COLO668 (cell line): ENCODE measurements at regions not wholly inside any gene's neighbourhood (a gene's known extent, or its start where the extent isn't known, plus 50 kb on each side); places are given as distances from the start of the nearest gene placed in this dataset.

Experiments
- DNase-seq: peaks from one replicate; lab custom pipeline; 2025; ENCODE audit not compliant: unreplicated experiment; lab: John Stamatoyannopoulos, UW

DNA sequence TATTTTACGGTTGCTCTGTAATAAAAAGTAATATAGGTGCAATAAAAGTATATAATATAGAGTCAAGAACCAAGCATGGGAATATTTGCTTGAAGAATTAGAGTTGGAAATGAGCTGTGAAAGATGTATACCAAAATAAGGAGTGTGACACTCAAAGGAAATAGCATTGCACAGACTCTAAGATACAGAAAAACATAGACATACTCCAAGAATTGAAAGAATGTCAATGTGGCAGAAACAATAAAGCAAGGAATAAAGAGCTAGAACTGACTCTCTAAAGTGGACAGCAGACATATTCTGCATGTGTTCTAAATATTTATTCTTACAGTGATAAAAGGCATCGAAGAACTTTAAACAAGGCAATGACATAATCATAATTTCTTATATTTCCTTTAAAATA is 561.1 kb upstream of the SETBP1 start:
- no peak for DNase-seq

DNA sequence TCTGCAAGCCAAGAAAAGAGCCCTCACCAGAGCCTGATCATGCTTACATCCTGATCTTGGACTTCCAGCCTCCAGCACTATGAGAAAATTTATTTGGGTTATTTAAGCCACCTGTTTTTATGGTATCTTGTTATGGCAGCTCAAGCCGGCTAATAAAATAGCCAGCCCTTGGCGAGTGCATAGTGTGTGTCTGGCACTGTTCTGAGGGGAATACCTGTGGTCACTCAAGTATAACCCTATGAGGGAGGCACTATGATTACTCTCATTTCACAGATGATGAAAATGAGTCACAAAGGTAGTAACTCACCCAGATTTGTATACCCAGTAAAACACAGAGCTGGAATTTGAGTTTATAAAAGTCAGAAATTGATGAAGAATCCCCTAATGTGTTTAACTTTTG is 556.9 kb upstream of the SETBP1 start:
- no peak for DNase-seq

DNA sequence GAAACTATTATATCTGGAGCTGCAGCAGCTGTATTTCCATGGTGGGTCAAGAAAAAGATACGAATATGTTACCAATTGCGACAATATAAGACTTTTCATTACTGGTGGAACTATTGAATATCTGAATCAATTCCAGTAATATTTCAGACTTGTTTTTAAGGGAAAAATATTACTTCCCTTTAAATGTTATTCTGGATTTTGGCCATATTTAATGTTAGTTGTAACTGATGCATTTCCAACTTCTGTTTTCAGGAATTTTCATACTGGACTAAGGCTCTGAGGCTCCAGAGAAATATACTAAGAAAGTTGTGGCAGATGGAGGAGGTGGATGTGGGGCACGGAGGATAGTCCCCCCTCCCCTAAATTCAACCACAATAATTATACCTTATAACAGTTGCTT is 555.2 kb upstream of the SETBP1 start:
- no peak for DNase-seq

DNA sequence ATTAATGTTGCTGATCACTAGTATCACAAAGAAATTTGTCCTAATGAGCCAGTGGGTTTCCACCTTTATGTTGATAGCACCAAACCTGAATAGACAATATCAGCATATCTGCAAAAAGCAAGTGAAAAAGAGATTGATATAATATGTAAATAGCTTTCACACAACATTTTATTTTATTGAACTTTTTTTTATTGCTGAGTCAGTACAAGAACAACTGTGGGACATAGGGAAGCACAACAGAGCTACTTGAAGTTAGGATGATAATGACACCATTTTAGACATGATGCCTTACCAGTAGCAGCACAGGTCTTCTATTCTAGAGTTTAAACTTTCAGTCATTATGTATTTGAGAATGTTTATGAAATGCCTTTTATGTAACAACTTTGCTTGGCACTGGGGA is 554.1 kb upstream of the SETBP1 start:
- DNase-seq: no peak

DNA sequence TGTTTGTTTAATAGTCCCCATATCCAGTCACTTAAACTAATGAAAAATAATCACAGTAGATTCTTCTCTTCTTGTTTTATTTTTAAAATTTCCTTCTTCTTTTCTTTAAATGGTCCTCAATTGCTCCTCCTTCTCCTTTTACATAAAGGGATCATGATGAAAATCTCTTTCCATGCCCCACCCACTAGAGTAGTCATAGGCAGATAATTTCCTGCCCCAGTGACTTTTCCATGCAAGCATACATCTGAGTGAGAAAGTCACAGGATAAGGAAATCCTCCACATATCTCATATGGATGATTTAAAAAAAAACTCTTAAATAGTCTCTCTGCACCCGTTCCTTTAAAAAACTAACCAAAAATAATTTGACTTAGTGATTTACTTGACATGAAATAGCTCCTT is 552.3 kb upstream of the SETBP1 start:
- no peak for DNase-seq

DNA sequence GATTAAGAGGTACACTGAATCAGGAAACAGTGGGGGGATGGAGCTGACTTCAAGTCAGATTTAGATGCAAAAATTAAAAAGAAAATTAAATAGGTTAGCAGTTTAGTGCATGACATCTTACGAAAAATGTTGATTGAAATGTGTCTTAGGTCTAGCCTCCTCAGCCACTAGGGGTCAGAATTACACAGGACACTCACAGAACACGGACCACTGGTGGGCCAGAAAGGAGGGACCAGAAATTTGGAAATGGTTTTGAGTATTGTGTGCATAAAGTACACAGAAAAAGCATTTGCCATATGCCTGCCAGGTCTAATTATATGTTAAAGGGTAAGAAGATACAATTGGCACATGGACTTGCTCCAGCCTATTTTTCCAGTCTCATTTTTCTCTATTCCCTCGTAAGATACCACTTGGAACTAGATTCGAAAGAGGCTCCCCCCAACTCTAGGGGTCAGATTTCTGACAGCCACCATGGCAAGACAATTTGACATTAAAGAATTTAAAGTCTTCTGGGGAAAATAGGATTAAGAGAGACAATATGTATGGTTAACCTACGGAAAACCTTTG is 550.2 kb upstream of the SETBP1 start:
- peak; percentile 35 for DNase-seq

DNA sequence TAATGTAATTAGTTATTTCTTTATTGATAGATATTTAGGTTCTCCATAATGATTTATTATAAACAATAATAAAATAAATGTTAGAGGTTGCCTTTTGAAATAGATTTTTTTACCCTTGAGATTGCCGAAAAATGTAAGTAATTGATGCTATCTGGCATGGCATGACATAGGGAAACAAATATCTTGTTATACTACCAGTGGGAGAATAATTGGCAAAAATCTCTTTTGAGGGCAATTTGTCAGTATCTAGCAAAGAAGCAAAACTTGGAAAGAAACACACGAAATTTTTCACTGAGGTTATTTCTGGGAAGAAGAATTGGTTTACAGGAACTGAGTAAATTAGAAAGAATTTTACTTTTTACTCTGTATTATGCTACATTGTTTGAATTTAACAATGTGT is 547.2 kb upstream of the SETBP1 start:
- no peak for DNase-seq

DNA sequence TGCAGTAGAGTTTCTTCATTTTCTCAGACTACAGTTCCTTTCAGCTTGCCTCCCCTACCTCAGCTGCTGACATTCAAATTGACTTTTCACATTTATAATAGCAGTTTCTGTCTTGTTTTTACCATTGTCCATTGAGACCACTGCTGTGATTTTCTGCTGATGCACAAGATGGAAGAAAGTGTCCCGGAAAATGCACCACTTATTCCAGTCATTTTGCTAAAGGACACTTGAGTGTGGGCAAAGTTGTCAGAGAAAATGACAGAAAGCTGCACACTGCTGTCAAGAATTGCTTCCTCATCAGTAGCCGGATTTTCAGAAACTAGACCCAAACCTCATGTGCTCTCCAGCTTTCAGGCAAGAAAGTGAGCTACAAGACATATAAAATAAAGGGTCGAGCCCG is 546.2 kb upstream of the SETBP1 start:
- DNase-seq: no peak

DNA sequence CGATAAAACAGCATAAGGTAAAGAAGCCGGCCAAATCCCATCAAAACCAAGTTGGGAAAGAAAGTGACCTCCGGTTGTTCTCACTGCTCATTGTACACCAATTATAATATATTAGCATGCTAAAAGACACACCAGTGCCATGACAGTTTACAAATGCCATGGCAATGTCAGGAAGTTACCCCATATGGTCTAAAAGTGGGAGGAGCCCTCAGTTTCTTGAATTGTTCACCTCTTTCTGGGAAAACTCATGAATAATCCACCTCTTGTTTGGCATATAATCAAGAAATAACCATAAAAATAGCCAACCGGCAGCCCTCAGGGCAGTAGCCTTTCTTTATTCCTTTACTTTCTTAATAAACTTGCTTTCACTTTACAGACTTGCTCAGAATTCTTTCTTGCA is 544.9 kb upstream of the SETBP1 start:
- DNase-seq: no peak

DNA sequence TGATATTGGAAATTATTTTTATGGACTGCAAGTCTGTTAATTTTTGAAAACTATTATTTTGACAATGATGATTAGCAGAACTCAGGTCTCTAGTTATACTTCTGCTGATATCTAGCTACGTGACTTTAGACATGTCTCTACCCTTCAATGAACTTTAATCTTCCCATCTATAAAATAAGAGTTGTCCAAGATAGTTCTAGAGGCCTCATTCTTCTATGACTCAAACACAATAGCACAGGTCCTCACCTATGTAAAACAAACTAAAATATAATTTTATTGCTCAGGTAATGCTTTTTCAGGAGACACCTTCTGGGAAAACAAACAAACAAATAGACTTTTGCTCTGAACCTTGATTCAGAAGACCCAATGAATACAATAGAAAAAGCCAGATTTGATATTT is 544.4 kb upstream of the SETBP1 start:
- DNase-seq: no peak

DNA sequence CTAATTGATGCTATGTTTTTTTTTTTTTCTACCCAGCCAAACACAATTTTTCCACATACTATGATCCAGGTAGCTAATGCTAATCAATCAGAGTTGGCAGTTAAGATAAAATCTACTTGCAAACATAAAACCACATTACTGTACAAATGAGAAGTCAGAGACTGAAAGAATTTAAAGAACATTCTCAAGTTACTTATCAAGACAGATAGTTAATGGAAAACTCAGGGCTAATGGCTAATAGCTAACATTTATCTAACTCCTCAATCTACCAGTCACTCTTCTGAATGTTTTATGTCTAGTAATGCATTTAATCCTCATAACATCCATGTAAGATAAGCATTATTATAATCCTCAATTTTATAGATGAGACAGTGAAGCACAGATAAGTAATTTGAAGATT is 537.6 kb upstream of the SETBP1 start:
- DNase-seq: no peak

DNA sequence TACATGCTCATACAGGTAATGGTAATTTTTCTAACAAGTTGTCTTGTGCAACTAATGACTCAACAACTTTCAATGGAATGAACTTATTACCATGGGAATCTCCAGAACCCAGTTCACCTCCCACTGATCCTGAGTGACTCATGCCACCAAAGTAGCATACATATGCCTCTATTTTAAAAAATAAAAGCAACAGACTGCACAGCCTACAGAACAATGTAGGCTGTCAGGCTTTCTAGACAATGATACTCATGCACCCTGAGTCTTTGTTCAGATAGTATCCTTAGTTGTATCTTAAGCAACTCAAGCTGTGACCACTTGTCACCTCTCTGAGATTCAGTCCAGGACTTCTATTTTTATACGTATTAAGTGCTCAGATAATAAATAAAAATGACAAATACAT is 531.0 kb upstream of the SETBP1 start:
- no peak for DNase-seq

DNA sequence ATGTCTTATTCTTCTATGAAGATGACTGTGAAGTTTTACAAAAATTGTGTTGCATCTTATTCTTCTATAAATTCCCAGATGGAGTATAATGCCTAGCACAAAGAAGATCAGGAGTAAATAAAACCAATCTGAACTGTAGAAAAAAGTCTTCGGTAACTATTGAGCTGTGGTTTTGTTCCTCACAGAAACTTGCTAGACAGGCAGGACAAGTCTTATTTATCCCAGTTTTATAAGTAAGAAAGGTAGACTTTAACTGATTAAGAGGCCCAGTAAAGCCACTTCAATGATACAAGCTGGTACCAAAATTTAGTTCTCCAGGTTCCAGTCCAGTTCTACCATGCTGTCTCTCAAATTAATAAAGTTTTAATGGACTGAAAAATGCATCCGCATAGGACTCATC is 526.7 kb upstream of the SETBP1 start:
- DNase-seq: no peak

DNA sequence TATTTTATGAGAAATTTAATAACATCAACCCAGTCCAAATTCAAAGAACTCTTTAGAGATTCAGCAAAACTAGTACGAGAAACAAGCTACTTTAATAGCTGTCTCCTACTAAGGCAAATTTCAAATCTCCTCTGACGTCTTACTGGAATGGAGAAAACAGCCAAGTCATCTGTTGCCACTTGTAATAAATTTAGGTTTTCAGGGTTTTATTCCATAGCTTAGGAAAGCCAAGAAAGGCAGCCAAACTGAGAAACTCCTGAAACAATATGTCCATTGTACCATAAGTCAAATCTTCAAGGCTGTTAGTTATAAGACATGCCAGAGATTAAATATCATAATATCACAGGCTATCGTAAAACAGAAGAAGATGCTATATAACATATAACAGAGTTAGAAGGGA is 524.6 kb upstream of the SETBP1 start:
- no peak for DNase-seq

DNA sequence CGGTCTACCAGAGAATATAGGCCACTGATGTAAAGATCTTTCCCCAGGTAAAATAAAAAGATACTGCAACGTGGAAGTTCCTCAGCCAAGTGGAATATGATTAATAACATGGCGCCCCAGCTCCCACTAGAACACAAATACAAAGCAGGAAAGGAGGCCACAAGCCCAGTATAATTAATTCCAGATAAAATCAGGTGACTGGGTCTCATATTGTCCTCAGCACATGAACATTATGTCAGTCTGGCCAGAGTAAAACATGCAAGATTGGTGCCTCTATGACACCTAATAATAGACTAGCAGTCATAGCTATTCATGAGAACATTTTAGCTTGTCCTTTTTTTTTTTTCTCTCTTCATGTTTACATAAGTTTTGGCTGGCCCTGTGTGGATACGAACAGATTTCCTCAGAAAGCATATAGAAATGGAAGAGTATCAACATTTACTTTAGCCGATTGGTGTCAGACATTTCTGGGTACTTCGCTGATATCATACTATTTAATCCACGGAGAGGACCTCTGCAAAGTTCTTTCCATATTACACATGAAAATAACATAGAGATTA is 523.8 kb upstream of the SETBP1 start:
- DNase-seq: no peak

DNA sequence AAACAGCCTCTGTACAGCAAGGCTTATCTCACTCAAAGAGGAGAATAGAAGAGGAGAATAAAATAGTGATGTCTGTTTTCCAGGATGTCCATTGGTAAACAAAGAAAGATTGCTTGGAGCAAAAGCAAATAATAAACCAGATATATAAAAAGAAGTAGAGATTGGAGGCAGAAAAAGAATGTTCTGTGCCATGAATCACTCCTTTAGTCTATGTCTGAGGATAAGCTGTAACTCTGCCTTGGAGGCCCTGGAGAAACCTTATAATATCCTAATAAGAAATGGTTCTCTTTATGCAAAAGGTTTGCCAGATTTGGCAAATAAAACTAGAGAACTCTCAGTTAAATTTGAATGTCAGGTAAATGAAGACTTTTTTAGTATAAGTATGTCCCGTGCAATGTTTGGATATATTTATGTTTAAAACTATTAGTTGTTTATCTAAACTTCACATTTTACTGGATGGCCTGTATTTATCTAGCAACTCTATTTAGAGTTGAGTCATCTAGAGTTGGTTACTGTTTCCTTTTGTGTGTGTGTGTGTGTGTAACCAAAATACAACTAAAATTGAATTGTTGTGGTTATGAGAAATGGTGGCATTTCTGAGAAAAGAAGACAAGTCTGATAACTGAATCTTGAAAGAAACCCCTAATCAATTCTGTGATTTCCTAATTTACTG is 510.3 kb upstream of the SETBP1 start:
- no peak for DNase-seq

DNA sequence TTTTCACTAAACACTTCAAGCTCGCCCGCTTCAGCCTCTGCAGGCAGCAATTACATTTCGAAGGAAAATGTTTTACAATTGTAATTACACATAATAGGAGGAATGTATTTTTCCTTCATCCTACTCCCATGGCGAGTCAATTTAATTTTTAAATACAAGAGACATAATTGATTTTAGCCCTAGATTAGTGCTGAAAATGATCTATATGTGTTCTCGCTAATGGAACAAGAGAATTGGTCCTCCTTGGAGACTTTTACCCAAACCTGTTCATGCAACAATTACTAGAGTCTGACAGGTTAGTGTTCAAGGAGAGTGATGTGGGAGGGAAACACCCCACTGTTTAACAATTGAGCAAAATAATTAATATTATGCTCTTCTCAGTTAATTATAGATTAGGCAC is 509.4 kb upstream of the SETBP1 start:
- DNase-seq: no peak

DNA sequence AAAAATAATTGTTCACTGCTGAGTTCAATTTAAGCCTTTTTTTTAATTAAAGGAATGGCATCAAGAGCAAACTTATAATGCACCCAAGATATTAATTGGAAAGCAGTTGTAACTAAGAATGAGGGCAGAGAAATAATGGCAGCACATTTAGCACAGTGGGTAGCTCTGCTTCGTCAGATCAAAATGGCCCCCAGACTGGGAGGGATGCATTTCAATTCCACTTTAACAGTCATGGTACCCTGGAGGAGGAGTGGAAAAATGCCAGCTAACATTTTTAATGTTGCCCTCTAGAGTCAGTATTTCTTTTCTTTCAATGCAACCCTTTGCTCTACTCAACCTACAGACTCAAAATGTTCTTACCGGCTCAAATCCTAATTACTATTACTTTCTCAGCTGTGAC is 504.8 kb upstream of the SETBP1 start:
- no peak for DNase-seq

DNA sequence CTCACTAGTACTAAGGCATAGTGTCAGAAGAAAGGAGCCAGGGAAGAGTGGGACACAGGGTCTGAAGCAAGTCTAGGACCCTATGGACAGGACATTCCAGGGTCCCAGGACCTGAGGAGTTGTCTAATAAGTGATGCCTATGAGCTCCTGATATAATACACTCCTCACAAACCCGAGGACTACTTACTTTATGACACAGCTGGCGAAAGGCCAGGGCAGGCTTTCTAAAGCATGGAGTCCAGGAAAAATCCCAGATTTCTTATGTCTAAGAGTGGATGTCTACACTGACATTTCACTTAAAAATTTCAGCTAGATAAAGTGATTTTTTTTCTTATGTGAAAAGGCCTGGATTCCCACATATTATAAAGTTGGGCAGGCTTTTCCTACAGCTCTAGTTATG is 502.2 kb upstream of the SETBP1 start:
- DNase-seq: no peak

DNA sequence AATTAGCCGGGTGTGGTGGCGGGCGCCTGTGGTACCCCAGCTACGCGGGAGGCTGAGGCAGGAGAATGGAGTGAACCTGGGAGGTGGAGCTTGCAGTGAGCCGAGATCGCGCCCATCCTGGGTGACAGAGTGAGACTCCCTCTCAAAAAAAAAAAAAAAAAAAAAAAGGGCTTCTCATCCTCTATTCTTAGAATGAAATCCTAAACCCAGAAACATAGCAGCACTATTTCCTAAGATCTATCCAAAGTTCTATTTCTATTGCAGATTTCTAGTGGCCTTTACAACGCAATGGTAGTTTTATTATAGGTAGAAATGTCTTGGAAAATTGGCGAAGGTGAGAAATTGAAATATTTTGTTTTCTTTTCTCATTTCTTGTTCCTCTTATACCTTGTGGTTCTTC is 501.0 kb upstream of the SETBP1 start:
- no peak for DNase-seq

DNA sequence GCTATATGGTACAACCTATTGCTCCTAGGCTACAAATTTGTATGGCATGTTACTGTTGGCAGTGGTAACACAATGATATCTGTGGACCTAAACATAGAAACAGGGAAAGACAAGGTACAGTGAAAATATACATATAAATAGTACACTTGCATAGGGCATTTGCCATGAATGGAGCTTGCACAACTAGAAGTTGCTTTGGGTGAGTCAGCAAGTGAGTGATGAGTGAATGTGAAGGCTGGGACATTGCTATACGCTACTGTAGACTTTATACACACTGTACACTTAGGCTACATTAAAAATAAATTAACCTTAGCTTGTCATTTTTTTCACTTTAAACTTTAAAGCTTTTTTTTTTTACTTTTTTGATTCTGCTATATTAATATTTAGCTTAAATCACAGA is 500.0 kb upstream of the SETBP1 start:
- no peak for DNase-seq

DNA sequence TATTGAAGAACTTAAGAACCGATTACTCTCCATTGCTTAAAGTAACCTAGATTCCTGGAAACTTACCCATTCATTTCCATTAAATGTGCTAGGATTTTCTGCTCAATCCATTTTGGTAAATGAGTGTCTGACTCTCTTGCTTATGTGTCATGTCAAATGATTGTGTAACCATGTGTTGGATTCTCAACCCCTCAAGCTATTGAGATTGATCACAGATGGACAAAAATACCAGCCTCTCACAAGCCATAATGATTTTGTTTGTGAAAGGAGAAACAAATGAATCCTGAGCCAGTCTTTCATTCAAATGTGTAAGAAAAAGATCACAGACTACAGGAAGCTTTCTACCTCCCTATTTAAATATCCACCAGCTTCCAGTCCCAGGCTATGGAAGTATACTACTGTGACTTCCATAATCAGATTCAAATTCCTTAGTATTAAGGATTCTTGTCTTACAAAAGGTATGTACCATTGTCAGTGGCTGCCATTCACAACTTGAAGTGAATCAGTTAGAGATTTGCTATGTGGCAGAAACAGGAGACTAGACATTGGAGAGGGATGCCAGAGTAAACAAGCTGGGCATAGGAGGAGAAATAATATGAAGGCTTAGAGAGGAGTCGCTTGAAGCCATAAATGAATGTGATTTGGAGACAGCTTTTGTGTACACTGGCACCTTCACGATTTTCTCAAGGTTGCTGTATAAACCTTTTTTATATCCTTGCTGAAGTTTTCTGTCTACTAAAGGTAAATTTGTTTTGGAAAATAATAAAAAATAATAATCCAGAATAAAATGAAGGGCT is 498.5 kb upstream of the SETBP1 start:
- no peak for DNase-seq
